Activated CD4-positive, alpha-beta T cell treated with anti-CD3 and anti-CD28 coated beads, Interleukin-2, amount 10 ng/mL, durations not matched to agents 7 days and 5 days (primary cell): ENCODE measurements at regions not wholly inside any gene's neighbourhood (a gene's known extent, or its start where the extent isn't known, plus 50 kb on each side); places are given as distances from the start of the nearest gene placed in this dataset.
"Not testable (repeated sequence)": the region's sequence is repeated elsewhere in the genome, so short reads cannot be mapped to it uniquely, and the experiment has no call there.

Source experiments
- CTCF ChIA-PET: fragments of 350-600 bp; sonication (Branson Sonifier 250); formaldehyde crosslinking; loops from one replicate; lab custom pipeline; 2021; ENCODE audit warnings: antibody characterized with exemption; lab: Charles Lee
- POLR2A ChIA-PET: fragments of 350-600 bp; sonication (Branson Sonifier 250); formaldehyde crosslinking; loops from one replicate; lab custom pipeline; 2021; ENCODE audit warnings: antibody characterized with exemption; lab: Charles Lee
- DNase-seq: peaks from one replicate; pipeline ENCODE4 v3.0.0-alpha.2; 2020
- H3K27ac Mint-ChIP-seq: one replicate; pipeline ENCODE4 v1.8.0; 2021; ENCODE audit warnings: mild to moderate bottlenecking, moderate library complexity, mixed read lengths
- H3K27me3 Mint-ChIP-seq: one replicate; pipeline ENCODE4 v1.8.0; 2021; ENCODE audit warnings: mixed read lengths
- H3K36me3 Mint-ChIP-seq: one replicate; pipeline ENCODE4 v1.8.0; 2021; ENCODE audit warnings: low read depth, mixed read lengths
- H3K4me1 Mint-ChIP-seq: one replicate; pipeline ENCODE4 v1.8.0; 2021; ENCODE audit warnings: mixed read lengths
- H3K4me3 Mint-ChIP-seq: one replicate; pipeline ENCODE4 v1.8.0; 2021; ENCODE audit warnings: mild to moderate bottlenecking, moderate library complexity, mixed read lengths
- H3K9me3 Mint-ChIP-seq: one replicate; pipeline ENCODE4 v1.8.0; 2021; ENCODE audit warnings: mixed read lengths

DNA sequence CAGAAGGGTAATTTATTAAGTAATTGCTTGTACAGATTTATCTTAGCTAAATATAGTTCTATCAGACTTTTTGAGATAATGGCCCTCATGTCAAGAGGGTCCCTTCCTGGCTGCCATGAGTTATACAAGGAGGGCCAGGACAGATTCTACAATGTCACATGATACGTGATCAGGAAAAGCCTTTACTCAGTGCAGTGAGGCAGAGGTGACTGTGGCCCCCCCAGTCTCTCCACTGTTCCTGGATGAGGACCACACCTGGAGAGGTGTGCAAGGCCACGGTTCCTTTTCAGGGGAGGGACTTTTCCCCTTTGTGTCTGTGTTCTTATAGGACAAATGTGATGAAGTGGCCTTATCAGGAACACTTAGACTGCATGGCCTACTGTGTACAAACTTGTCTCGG is 54.3 kb upstream of the LRCH1 start:
- CTCF ChIA-PET: no interaction called here
- H3K27ac Mint-ChIP-seq: no peak overlapping the region
- peaks cover 10% of the 10 kb centered on the region for H3K27me3 Mint-ChIP-seq
- POLR2A ChIA-PET: no interaction called here
- no peak for DNase-seq
- H3K4me3 Mint-ChIP-seq: no peak overlapping the region
- no peaks in the 10 kb centered on the region for H3K36me3 Mint-ChIP-seq
- no peaks in the 10 kb centered on the region for H3K4me1 Mint-ChIP-seq
- no peaks in the 10 kb centered on the region for H3K9me3 Mint-ChIP-seq

DNA sequence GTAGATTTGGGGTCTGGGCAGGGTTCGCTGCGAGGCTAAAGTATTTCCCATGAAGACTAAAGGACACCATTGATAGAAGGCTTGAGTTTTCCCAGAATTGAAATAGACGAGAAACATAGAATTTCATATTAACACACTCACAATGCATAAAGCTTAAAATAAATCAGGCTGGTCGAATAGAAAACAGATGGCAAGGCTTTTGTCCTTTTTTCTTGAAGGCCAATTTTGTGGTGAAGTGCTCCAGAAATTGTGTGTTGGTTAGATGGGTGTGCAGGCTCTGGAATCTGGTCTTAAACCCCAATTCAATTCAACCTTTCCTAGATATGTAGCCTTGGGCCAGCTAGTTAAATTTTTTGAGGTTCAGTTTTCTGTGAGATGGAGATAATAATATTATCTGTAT is 56.9 kb upstream of the LRCH1 start:
- Mint-ChIP-seq H3K27ac (no peak overlapping the region), H3K4me3 (no peak overlapping the region), H3K27me3 (no peaks in the 10 kb centered on the region), H3K9me3 (no peaks in the 10 kb centered on the region), H3K4me1 (no peaks in the 10 kb centered on the region), H3K36me3 (no peaks in the 10 kb centered on the region)
- no peak for DNase-seq
- ChIA-PET POLR2A (no interaction called here), CTCF (interaction anchor here (0.6 kb wide), 1 partner anchor 1286 kb away, joined by 3 read pairs; no protein-coding TSS in a partner anchor)

DNA sequence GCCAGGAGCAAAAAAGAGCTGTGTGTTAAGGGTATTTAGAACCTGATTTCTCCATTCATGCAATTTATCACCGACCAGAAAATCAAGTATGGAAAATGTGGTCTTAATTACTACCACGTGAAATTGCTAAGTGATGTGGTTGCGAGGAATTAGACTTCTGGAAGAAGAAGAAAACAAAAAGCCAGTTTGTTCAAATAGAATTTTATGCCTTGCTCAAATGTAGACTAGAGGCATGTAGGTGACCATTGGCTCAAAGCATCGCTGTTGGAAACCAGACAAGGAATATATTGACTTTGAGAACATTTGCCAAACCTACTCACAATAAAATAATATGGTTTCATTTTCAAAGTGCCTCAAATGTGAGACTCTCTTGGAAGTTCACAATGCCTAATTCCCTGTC is 57.3 kb upstream of the LRCH1 start:
- H3K27me3 Mint-ChIP-seq: no peaks in the 10 kb centered on the region
- CTCF ChIA-PET: interaction anchor here (0.6 kb wide), 1 partner anchor 1285 kb away, joined by 3 read pairs; no protein-coding TSS in a partner anchor
- H3K4me1 Mint-ChIP-seq: no peaks in the 10 kb centered on the region
- DNase-seq: no peak
- H3K36me3 Mint-ChIP-seq: no peaks in the 10 kb centered on the region
- no peak overlapping the region for H3K4me3 Mint-ChIP-seq
- no peak overlapping the region for H3K27ac Mint-ChIP-seq
- no peaks in the 10 kb centered on the region for H3K9me3 Mint-ChIP-seq
- POLR2A ChIA-PET: no interaction called here

DNA sequence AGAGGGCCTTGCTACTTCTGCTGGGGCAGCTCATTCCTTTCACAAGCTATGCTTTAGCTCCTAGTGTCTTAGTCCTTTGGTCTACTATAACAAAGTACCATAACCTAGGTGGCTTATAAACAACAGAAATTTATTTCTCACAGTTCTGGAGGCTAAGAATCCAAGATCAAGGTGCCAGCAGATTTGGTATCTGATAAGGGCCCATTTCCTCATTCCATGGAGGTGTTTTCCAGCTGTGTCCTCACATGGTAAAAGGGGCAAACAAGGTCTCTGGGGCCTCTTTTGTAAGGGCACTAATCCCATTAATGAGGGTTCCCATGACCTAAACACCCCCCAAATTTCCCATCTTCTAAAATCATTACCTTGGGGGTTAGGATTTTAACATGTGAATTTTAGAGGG is 57.9 kb upstream of the LRCH1 start:
- Mint-ChIP-seq H3K4me3 (no peak overlapping the region), H3K4me1 (peaks cover 4% of the 10 kb centered on the region), H3K36me3 (no peaks in the 10 kb centered on the region), H3K27ac (no peak overlapping the region), H3K9me3 (no peaks in the 10 kb centered on the region), H3K27me3 (no peaks in the 10 kb centered on the region)
- POLR2A ChIA-PET: no interaction called here
- CTCF ChIA-PET: no interaction called here
- DNase-seq: no peak

DNA sequence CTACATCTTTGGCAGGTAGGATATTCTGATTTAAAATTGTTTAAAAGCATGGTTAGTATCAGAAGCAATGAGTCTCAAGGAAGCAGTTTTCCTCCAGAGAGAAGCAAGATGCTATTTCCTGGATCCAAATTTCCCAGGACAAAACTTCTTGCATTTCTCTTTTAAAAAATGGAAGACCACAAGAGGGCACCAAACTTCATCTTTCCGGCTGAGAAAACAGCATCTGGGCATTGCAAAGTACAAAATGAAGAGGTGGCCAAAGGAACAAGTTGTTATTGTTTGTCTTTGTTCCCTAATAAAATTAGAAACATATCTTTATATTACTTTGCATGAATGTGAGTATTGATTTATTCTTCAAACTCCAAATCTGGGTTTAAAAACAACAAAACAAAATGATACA is 60.0 kb upstream of the LRCH1 start:
- no peak overlapping the region for H3K27ac Mint-ChIP-seq
- no peak overlapping the region for H3K4me3 Mint-ChIP-seq
- H3K36me3 Mint-ChIP-seq: no peaks in the 10 kb centered on the region
- H3K9me3 Mint-ChIP-seq: no peaks in the 10 kb centered on the region
- H3K4me1 Mint-ChIP-seq: peaks cover 8% of the 10 kb centered on the region
- CTCF ChIA-PET: no interaction called here
- DNase-seq: peak; percentile 23
- H3K27me3 Mint-ChIP-seq: no peaks in the 10 kb centered on the region
- POLR2A ChIA-PET: no interaction called here

DNA sequence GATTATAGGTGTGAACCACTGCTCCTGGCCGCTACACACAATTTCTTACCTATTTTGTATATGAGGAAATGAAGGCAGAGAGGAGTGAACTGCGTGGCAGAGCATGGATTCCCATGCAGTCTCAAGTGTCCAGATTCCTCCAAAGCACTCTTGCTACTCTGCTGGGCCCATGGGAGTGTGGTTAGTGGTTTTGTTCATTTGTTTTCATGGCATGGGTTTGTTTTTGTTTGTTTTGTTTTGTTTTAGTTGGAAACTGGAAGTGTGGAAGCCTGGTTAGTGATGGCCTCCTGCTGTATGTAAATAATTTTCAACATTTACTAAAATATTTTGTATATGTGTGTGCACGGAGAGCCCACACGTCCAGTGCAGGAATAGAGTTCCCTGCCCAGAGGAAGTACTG is 61.3 kb upstream of the LRCH1 start:
- Mint-ChIP-seq H3K4me1 (peaks cover 8% of the 10 kb centered on the region), H3K27ac (no peak overlapping the region), H3K36me3 (no peaks in the 10 kb centered on the region), H3K27me3 (no peaks in the 10 kb centered on the region), H3K9me3 (peaks cover under 1% of the 10 kb centered on the region), H3K4me3 (no peak overlapping the region)
- POLR2A ChIA-PET: no interaction called here
- DNase-seq: no peak
- CTCF ChIA-PET: no interaction called here

DNA sequence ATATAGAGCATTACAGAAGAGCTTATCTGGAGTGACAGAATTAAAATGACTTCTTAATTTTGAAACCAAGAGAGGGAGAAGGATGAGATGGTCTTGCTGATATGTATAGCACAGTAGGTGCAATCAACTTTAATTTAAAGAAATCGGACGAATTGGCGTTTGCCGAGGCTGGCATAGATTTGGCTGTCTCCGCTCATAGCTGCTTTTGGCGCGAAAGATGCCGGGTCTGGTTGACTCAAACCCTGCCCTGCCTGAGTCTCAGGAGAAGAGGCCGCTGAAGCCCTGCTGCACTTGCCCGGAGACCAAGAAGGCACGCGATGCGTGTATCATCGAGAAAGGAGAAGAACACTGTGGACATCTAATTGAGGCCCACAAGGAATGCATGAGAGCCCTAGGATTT is 62.3 kb upstream of the LRCH1 start:
- H3K9me3 Mint-ChIP-seq, H3K27me3 Mint-ChIP-seq, DNase-seq, H3K27ac Mint-ChIP-seq, POLR2A ChIA-PET, H3K4me1 Mint-ChIP-seq, H3K36me3 Mint-ChIP-seq, H3K4me3 Mint-ChIP-seq: not testable (repeated sequence)
- CTCF ChIA-PET: interaction anchor here (1.4 kb wide), 1 partner anchor 9 kb away, joined by 3 read pairs; no protein-coding TSS in a partner anchor

DNA sequence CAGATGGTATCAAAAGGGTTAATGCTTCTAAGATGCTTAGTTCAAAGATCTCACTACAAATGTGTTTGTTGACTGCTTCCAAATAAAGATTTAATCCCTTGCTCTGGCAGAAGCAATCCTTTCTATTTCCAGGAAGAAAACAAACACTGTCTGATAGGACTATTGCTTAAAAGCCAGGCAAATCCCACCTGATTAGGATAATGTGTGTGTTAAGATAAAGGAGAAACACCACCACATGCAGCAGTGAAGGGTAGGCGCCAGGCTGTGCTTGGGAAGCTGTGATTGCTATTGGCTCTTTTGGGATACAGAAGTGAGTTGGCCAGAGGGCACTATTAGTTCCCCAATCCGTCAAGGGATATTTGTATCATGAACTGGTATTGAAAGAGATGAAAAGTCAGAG is 62.8 kb upstream of the LRCH1 start:
- Mint-ChIP-seq H3K27me3 (no peaks in the 10 kb centered on the region), H3K9me3 (peaks cover 12% of the 10 kb centered on the region), H3K4me1 (peaks cover 8% of the 10 kb centered on the region), H3K27ac (no peak overlapping the region), H3K36me3 (peaks cover 3% of the 10 kb centered on the region), H3K4me3 (no peak overlapping the region)
- DNase-seq: no peak
- ChIA-PET CTCF (interaction anchor here (1.4 kb wide), 1 partner anchor 10 kb away, joined by 3 read pairs; no protein-coding TSS in a partner anchor), POLR2A (no interaction called here)

DNA sequence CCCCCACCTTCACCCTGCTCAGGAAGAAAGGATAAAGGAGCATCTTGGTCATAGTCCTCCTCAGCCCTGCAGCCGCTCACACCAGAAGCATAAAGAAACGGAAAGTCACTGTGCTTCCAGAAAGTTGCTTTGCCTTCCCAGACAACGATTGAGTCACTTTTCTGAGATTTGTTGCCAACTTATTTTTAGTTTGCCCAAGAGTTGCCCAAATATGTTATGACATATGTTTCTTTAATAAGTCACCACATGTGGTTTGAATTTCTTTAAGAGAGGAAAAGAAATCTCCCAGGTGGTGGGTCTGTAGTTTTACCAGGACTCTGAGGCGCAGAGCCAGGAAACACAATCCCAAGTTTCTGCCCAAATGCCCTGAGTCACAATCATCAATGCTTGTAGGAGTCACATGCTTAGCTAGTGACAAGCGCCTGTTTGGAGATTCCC is 63.4 kb upstream of the LRCH1 start:
- peaks cover 8% of the 10 kb centered on the region for H3K4me1 Mint-ChIP-seq
- no peaks in the 10 kb centered on the region for H3K27me3 Mint-ChIP-seq
- H3K9me3 Mint-ChIP-seq: peaks cover 16% of the 10 kb centered on the region
- H3K36me3 Mint-ChIP-seq: peaks cover 3% of the 10 kb centered on the region
- POLR2A ChIA-PET: no interaction called here
- H3K27ac Mint-ChIP-seq: no peak overlapping the region
- no peak overlapping the region for H3K4me3 Mint-ChIP-seq
- CTCF ChIA-PET: no interaction called here
- no peak for DNase-seq

DNA sequence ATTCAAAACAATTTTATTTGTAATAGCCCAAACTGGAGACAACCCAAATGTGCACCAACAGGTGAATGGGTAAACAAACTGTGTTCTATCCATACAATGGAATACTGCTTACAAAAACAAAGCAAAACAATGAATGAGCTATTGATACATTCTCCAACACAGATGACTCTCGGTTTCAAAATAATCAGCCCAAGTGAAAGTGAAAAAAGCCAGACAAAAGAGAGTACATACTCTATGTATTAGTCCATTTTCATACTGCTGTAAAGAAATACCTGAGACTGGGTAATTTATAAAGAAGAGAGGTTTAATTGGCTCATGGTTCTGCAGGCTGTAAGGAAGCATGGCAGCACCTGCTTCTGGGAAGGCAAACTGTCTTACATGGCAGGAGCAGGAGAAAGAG is 65.2 kb upstream of the LRCH1 start:
- no peak overlapping the region for H3K4me3 Mint-ChIP-seq
- no peaks in the 10 kb centered on the region for H3K27me3 Mint-ChIP-seq
- H3K4me1 Mint-ChIP-seq: peaks cover 8% of the 10 kb centered on the region
- peaks cover 21% of the 10 kb centered on the region for H3K9me3 Mint-ChIP-seq
- POLR2A ChIA-PET: no interaction called here
- no peak overlapping the region for H3K27ac Mint-ChIP-seq
- DNase-seq: no peak
- CTCF ChIA-PET: interaction anchor here (1.3 kb wide), 1 partner anchor 181 kb away, joined by 4 read pairs; no protein-coding TSS in a partner anchor
- H3K36me3 Mint-ChIP-seq: peaks cover 3% of the 10 kb centered on the region

DNA sequence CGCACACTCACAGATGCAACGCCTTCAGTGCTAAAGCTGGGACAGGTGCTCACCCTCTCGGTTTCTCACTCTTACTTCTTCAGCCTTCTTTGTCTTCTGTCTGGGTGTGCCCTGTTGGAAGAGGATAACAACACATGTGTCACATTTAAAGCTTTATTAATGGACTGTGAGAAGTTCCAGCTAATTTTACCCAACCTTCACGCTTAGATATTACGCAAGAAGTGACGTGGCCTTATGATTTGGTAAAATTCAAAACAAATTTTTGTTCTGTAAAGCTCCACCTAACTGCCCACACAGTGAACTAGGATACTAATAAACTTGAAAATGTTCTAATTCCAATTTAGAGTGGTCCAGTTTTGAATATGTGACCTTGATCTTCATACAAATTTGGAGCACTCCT is 66.7 kb upstream of the LRCH1 start:
- Mint-ChIP-seq H3K4me3 (no peak overlapping the region), H3K9me3 (peaks cover 21% of the 10 kb centered on the region), H3K4me1 (peaks cover 8% of the 10 kb centered on the region), H3K36me3 (peaks cover 3% of the 10 kb centered on the region), H3K27me3 (no peaks in the 10 kb centered on the region), H3K27ac (no peak overlapping the region)
- CTCF ChIA-PET: interaction anchor here (1.3 kb wide), 1 partner anchor 182 kb away, joined by 4 read pairs; no protein-coding TSS in a partner anchor
- POLR2A ChIA-PET: no interaction called here
- no peak for DNase-seq

DNA sequence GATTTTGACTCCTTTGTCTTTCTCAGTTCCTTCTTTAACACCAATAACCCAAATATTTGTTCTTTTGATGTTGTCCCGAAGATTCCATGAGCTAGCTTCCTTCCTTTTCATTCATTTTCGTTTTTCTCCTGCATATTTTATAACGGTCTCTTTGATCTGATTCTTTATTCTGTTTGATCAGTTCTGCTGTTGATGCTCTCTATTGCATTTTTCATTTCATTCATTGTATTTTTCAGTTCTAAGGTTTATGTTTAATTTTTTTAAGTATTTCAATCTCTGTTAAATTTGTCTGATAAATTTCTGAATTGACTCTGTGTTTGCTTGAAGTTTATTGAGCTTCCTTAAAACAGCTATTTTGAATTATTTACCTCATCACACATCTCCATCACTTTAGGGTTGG is 68.4 kb upstream of the LRCH1 start:
- Mint-ChIP-seq H3K4me1 (no peaks in the 10 kb centered on the region), H3K4me3 (no peak overlapping the region), H3K36me3 (peaks cover 3% of the 10 kb centered on the region), H3K27ac (no peak overlapping the region), H3K9me3 (peaks cover 23% of the 10 kb centered on the region), H3K27me3 (no peaks in the 10 kb centered on the region)
- CTCF ChIA-PET: no interaction called here
- no peak for DNase-seq
- POLR2A ChIA-PET: no interaction called here

DNA sequence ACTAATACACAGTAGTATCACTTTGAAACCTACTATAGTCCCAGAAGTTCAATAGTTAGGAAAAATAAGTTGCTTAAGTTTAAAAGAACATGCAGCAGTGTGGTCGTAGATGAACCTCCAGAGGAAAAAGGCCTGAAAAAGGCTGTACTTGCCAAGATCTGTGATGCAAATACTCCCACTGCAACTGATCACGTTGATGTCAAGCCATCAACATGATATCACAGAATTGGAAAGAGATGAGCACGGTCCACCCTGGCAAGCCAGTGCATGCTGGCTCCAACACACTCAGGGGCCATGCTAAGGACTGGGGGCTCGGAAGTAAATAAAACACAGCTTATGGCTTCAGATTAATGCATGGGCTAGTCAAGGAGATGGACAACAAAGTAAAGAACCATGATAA is 71.8 kb upstream of the LRCH1 start:
- ChIA-PET CTCF (no interaction called here), POLR2A (no interaction called here)
- Mint-ChIP-seq H3K27me3 (no peaks in the 10 kb centered on the region), H3K36me3 (peaks cover 3% of the 10 kb centered on the region), H3K9me3 (peaks cover 18% of the 10 kb centered on the region), H3K4me1 (no peaks in the 10 kb centered on the region), H3K27ac (no peak overlapping the region), H3K4me3 (no peak overlapping the region)
- DNase-seq: no peak

DNA sequence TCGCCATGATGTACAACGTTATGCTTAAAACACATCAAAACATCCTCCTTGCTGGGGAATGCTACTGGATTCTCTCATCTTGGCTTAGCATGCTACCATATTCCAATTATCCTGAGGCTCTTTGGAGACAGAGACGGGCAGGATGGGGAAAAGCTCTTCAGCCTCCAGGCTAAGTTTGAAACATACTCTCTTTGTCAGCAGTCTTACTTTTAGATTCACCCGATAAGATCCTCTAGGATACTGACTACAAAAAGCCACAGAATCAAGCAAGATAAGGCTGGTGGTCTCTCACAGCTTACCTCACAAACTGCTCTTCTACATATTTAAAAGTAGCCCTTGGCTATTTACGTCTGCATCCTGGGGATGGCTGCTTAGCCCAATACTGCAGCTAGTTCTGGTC is 72.8 kb upstream of the LRCH1 start:
- Mint-ChIP-seq H3K9me3 (peaks cover 12% of the 10 kb centered on the region), H3K4me3 (no peak overlapping the region), H3K27me3 (no peaks in the 10 kb centered on the region), H3K36me3 (no peaks in the 10 kb centered on the region), H3K27ac (no peak overlapping the region), H3K4me1 (no peaks in the 10 kb centered on the region)
- POLR2A ChIA-PET: no interaction called here
- CTCF ChIA-PET: no interaction called here
- DNase-seq: no peak
